ENCODE measurements at regions not wholly inside any gene's neighbourhood (a gene's known extent, or its start where the extent isn't known, plus 50 kb on each side); places are given as distances from the start of the nearest gene placed in this dataset.

DNA sequence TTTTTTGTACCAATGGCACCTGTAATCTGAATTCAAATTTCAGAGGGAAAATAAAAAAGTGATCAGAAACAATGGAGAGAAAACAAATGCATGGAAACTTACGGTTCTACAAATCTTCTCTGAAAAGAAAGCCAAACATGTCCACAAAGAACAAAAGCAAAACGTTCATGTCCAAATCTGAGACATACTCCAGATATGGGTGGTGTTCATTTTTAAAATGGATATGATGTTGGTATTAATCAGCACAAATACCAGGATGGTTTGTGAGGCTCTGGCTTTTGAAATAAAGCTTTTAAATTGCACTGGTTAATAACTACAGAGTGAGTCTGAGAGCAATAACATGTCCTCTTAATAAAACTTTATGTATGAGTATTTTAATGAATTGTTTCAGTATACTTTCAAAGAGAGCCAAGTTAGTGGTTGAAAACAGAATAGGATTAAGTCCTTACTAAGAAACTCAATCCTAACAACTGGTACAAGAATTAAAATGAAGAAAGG lies 366.4 kb downstream of the INHBA start:
- no peak for ATAC-seq

DNA sequence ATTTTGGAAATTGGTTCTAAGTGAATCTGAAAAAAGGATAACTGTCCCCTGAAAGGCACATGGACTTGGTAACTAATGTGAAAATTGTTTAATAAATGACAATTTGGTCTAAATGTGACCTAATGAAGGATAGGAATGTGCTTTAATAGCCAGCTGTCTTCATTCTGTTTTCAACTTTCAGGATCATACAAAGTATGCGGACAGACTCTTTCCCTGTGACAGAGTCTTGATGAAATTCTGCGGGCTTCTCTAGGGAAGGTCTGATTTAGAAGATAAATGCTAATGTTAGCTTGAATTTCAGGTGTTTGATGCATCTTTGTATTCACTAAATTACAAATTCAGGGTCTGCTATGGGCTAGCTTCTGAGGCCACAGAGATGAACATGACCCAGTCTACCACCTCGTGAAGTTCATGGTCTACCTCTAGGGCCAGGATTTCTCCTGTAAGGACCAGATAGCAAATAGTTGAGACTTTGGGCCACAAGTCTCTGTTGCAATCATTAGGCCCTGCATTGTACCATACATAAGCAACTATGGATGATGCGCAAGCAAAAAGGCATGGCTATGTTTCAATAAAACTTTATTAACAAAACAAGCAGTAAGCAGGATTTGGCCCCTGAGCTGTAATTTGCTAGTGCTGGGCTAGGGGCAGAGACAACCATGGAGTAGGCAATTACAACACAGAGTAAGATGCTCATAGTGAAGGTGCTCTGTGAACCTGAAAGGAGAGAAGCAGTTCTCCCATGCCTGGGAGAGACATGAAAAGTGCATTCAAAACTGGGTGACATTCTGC lies 368.6 kb downstream of the INHBA start:
- no peak for ATAC-seq

DNA sequence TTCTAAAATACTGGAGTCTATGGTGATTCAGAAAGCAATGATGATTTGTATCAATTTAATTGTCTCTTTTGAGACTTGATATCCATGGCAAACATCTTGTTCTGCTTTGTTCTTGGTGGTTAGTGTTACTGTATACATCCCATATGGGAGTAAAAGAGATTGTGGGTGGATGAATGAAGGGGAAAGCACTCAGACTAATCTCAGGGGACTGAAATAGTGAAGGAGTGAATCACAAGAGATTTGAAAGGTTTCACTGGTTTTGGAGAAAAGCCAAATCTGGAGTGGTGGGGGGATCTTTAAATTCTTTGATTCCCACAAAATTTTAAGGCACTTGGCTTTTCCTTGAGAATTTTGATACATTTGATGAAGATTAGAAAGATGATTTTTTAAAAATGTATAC lies 369.4 kb downstream of the INHBA start:
- ATAC-seq, result no peak

DNA sequence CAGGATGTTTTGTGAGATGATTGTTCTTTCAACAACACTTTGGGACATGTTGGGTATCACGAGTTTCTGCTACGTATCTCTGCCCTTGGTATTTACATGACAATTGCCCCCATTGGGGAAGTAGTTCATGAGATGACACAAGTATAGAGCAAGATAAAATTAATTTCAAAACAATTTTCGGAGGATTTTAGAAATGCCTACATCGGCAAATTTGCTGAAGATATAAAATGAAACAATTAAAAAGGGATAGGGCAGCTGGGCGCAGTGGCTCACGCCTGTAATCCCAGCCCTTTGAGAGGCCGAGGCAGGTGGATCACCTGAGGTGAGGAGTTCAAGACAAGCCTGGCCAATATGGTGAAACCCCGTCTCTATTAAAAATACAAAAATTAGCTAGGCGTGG lies 371.7 kb downstream of the INHBA start:
- ATAC-seq, result no peak

DNA sequence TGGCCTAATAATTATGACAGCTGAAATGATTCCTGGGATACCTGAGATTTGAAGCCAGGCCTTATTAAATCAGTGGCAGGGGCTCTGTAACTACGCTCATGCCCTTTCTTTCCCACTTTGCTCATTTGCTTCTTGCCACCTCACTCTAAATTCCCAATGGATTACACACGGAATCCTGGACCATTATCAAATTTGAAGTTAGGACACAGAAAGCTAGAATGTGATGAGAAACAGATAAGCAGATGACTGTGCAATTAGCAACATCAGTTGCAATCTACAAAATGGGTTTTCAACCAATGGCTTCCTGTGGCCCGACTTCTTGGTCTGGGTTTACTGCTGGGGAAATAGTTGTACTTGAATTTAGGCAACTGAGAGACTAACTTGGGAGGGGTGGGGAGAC lies 374.3 kb downstream of the INHBA start:
- ATAC-seq, result no peak

DNA sequence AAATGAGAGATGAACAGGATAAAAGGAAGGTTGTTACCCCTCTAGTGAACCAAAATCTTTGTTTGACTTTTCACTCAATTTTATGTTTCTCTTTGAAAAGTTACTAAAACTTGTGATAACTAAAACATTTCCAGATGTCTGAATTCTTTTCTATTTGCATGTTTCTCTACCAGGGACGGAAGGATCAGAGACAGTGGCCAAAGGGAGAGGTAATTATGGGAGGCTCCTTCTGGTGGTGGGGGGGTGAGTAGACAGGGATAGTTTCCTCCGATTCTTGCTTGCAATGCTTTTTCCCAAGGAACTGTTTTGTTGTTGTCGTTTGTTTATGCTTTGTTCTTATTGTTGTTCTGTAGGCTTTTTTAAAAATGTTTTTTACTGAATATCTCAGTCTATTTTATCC lies 374.8 kb downstream of the INHBA start:
- no peak for ATAC-seq

DNA sequence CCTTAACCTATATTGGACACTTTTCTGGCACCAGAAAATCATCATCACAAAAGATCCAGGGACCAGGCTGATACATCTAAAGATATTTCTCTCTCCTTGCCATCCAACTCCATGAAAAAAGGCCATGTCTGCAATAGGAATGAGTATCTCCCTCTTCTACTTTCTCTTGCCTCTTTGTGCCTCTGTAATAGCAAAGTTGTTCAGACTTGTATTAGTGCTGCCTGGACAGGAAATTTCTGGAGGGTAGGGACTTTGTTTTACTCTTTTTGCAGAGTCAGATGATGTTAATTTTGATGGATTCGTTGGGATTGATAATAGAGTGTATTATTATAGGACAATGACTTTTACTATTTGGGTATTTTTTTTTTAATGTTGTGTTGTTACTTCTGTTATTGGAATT lies 376.3 kb downstream of the INHBA start:
- ATAC-seq, result no peak

DNA sequence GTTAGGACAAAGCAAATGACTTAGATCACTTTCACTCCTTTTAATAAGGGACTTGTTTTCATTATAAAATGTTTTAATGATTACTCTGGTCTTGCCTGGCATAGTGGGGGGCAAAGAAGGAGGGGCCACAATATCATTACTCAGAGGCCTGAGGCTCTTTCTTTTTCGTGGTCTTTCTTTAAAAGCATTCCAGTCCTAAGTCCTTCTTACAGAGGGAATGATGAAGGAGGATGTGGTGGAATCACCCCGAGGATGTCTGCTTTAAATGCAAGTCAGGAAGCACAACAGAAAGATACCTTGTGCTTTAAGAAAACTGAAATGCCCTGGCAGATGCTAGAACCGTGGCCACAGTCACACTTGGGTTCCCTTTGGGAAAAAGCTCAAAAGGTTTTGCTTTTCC lies 379.1 kb downstream of the INHBA start:
- no peak for ATAC-seq

DNA sequence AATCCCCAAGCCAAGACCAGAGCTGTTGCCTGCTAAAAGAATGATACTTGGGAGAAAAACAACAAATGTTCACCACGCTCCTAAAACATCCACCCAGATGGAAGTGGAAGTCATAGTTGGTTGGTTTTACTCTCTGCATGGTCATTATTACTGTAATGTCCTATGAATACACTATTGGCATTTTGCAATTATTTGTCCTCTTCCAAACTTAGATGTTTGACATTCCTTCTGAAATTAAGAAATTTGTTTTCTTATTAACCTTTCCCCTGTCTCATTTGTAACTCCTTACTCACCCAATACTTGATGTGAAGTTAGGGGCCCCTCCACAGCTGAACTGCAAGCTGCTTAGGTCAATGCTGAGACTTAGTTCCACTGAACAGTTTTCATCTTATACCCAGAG lies 383.3 kb downstream of the INHBA start:
- ATAC-seq, result no peak

DNA sequence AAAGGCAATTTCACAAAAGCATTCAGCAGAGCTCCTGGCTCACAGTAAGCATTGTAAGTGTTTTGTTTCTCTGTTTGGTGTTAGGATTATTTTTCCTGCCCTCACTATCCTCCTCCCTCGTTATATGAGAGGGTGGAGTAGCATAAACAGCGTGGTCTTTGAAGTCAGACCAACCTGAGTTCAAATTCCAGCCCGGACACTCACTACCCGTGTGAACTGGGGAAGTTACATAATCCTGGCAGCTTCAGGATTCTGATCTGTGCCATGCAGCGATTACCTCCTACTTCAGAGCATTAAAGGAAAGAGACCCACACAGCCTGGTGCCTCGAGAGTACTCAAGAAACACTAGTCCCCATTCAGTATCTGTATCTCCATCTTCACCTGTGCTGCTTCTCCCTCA lies 386.5 kb downstream of the INHBA start:
- ATAC-seq, result no peak

DNA sequence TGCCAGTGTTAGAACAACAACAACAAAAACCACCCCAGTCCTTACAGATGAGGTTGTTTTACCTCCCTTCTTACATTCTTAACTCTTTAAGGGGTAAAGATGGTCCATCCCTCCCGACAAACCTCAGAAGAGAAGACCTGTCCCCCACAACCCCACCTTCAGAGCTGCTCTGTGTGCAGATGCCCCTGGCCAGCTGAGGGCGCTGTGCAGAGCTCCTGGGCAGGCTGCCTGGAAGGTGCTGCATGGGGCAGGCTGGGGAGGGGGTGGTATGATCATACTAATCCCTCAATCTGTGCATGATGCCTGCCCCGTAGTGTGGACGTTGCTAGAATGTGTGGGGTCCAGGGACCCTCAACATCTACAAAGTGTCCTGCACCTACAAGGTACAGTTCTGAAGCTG lies 387.1 kb downstream of the INHBA start:
- no peak for ATAC-seq

DNA sequence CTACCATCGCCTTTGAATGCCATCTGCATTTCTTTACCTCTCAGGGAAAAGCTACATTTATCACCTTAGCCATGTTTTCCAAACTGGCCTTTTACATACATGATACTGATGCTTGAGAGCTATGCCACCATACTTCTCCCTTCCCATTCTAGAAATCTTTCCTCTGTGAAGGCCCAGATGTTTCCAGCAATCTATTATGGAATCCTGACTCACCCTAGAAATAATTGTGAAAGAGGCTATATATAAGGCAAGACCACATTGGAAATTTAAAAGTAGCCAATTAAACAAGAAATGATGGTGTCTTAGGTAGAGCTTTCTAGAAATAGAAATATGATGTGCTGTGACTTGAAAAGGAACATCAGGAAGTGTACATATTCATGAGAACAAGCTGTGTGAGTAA lies 389.7 kb downstream of the INHBA start:
- no peak for ATAC-seq

DNA sequence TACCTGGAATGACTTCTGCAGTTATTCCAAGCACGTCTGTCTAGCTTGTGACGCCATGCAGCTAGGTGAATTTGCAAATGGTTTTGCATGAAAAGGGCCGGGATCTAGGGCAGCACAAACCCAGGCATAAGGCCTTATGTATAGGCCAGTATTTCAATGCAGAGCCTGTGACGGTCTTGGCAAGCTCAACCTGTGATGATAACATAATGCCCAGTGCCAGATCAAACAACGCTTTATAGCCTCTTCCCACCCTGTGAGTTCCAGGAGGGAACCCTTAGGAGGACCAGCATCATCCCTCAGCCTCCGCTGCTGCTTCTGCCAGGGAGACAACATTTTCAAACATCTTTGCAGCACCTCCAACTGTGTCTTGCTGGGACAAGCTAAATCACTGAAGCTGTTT lies 390.7 kb downstream of the INHBA start:
- no peak for ATAC-seq

DNA sequence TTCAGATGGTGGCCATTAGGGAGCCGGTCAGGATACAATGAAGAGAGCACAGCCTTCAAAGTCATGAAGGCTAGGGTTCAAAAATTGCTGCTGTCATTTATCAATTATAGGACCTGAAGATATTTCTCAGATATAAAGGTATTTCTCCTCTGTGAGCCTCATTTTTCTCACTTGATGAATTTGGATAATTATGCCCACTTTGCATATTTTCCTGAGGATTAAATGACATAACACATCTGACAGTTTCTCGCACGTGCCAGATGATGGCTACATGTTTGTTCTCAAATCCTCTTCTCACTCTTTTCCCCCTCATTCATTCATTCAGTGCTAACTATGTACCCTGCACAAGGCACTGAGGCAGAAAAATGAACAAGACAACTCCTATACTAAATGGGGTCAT lies 391.6 kb downstream of the INHBA start:
- ATAC-seq, result no peak

DNA sequence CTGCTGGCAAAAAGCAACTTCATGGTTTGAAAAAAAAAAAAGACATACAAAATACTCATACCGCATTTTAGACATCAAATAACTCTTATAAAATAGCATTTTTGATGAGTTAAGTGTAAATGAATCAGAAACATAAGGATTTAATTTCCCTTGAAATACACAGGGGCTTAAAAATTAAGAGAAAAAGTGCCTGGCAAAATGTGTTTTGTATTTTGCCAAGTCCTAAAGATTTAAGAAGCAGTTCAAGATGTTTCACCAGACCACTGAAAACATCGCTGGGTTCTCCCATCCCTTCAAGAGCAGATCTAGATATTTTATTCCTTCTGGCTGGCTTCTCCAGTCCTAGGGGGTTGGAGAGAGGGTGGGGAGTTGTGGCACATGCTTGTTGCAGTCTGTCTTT lies 396.4 kb downstream of the INHBA start:
- no peak for ATAC-seq

DNA sequence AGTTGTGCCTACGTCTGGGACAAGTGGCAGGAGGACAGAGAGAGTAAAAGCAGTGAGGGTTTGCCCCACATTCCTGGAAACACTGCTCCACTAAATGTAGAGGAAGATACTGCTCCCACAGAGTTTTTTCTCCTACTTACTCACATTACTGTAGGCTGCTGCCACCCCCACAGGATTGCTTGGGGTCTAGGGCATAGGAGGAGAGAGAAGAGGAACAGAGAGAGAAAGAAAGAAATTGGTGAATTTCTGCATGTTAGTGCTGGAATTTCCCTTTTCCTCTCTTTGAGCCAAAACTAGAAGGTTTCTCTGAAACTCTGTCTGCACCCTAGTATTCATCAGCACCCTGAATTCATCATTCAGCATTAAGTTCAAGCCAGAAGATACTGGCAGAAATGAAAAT lies 397.9 kb downstream of the INHBA start:
- ATAC-seq, result no peak

DNA sequence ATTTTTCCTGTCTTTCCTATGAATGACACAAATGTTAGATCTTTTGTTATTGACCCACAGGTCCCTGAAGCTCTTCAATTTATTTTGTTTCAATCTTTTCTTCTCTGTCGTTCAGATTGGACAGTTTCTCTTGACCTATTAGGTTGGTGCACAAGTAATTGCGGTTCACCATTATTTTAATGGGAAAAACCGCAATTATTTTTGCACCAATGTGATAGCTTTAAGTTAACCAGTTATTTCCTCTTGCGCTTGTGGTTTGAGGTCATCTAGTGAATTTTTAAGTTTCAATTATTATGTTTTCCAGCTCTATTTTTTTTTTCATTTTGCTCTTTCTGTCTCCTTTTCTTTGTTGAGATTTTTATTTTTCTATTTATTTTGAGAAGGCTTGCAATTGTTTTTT lies 399.2 kb downstream of the INHBA start:
- ATAC-seq, result no peak

DNA sequence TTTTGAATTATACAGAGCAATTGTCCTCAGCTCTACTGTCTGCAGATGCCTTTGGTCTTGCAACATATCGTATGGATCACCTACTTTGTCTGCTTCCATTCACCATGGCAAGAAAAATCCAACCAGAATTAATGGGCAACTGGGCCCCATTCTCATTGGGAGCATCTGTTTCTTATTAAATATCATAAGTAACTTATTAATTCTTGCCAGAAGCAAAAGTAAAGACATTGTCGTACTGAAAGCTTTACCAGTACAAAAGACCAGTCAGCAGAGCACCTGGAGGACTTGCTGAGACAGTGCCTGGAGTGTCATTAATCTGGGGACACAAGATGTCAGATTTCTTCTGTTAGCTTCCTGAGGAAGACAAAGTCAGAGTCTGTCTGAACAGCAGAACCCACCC lies 404.5 kb downstream of the INHBA start:
- no peak for ATAC-seq

DNA sequence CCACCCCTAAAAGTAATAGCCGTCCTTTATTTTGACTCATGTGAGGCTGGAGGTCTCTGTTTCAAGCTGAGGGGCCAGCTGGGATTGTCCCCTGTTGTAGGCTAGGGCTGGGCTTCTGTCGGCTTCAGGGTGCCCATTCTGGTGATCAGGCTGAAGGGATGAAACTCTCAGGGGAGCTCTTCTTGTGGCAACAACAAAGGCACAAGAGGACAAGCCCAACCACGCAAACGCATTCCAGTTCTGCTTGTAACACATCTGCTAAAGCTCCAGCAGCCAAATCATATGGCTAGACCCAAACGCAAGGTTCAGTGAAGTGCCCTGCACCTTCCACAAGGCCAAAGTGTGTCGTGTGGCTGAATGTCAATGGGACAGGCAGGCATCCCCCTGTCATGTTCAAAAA lies 405.7 kb downstream of the INHBA start:
- no peak for ATAC-seq

DNA sequence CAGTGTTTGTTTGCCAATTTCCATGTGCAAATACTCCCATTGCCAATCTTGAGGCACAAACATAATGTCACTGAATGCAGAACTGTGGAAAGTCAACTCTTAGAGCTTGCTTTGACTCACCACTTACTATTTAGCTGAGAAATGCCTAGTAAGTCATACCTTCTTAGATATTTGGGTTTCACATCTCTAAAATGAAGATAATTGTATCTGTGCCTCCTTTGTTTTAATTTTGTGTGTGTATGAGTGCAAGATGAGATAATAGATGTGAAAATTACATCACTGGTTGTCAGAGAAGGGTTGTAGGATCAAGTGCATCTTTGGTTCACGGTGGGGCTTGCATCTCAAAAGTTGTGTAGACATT lies 407.5 kb downstream of the INHBA start:
- ATAC-seq, result no peak

DNA sequence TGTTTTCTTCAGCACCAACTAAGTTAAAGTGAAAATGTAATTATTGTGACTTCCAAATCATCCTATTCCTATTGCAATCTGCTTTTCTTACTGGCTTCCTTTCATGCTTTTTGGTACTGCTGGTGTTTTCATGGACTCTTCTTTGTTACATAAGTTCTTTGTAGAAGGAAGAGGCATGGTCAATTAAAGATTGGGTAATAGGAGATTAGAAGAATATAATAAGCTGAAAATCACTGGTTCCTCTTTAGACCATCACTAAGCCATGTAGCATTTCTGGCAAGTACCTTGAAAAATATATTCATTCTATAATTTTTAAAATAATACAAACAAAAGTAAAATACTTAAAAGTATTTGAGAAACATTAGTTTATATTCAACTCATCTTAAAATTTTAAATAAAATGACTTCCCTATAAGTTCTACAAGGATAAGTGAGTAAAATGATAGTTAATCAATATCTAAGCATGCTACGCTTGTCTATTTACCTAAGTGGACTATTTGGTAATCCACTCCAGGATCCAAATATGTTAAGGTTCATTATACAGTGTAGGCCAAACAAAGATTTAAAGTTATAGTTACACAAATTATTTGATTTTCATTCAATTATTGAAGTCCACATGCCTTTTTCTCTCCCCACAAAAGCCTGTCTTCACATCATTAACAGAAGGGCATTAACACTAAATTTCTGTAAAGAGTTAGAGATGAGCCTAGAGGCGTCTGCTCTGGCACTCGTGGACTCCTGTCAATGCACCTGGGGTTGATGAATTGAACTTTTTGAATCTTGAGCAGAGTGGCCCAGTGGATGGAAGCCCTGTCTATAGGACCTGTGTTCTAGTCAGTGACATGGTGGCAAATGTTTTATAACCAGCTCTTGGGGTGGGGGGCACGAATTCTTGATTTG lies 408.1 kb downstream of the INHBA start:
- no peak for ATAC-seq

DNA sequence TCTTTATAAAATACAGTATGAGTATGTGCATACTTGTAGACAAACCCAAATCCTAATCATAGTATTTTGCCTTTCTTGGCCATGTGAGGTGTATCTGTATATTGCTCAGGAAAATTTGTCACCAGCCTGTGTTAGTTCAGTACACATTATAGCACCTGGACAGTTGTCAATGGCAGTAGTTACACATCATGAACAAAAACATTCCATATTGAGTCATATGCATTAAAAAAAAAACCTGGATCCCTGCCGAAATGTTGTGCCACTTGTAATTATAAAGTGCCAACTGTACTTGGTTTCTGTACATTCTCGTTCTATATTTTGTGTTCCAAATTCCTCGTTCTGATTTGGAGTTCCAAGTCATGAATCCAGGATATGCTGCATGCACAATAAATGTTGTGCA lies 410.4 kb downstream of the INHBA start:
- ATAC-seq, result no peak

DNA sequence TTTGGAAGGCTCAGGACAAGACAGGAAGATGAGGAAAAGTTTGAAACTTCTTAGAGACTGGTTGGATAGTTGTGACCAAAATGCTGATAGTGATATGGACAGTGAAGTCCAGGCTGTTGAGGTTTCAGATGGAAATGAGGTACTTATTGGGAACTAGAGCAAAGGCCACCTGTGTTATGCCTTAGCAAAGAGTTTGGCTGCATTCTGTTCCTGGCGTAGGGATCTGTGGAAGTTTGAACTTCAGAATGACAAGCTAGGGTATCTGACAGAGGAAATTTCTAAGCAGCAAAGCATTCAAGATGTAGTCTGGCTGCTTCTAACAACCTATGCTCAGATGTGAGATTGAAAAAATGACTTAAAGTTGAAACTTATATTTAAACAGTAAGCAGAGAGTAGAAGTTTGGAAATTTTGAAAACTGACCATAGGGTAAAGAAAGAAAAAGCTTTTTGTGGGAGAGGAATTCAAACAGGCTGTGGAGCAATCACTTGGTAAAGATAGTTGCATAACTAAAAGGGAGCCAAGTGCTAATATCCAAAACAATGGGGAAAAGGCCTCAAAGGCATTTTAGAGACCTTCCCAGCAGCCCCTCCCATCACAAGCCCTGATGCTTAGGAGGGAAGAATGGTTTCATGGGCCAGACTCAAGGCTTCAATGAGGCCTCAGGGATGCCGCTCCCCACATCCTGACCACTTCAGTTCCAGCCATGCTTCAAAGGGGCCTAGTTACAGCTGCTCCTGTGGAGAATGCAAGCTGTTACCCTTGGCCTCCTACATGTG lies 415.1 kb downstream of the INHBA start:
- no peak for ATAC-seq

Data from activated CD4-positive, CD25-positive, alpha-beta regulatory T cell treated with anti-CD3 and anti-CD28 coated beads, Interleukin-2, amount 50 U/mL, for 24 hours (primary cell).